Non-pigmented ciliary epithelial cell (primary cell): ENCODE measurements at regions not wholly inside any gene's neighbourhood (a gene's known extent, or its start where the extent isn't known, plus 50 kb on each side); places are given as distances from the start of the nearest gene placed in this dataset.
"Not testable (repeated sequence)": the region's sequence is repeated elsewhere in the genome, so short reads cannot be mapped to it uniquely, and the experiment has no call there.

Source experiments
- DNase-seq: peaks from one replicate; pipeline ENCODE4 v3.0.0-alpha.2; 2010; ENCODE audit warnings: low read depth

DNA sequence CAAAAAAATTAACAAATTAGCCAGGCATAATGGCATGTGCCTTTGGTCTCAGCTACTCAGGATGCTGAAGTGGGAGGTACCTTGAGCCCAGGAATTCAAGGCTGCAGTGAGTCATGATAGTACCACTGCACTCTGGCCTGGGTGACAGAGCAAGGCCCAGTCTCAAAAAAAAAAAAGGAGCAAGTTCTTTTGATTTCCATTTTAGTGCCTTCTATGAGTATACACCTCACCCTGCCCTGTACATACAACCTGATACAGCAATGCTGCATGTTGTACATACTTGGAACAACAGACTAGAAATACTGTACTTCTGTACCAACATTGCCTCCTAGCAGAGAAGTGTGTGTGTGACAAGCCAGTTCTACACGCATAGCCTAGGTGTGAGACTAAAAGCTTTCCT, 97.3 kb upstream of the CARMIL1 start:
- DNase-seq: no peak

DNA sequence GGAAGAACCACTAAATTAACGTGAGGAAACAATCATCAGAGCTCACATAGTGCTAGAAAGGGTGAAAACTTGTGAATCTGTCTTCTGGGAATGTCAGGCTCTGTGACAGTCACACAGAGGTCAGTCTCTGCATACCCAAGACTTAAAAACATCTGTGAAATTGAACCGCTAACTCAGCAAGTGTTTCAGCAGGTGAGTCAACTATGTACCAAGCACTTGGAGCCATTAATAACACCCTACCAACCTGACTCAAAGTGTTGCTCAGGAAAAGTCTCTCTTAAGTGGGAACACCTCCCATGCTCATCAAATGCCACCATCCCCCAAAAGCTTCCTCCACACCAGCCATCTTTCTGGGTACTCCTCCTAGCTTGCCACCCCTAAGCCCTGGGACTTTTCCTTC, 92.3 kb upstream of the CARMIL1 start:
- DNase-seq: no peak

DNA sequence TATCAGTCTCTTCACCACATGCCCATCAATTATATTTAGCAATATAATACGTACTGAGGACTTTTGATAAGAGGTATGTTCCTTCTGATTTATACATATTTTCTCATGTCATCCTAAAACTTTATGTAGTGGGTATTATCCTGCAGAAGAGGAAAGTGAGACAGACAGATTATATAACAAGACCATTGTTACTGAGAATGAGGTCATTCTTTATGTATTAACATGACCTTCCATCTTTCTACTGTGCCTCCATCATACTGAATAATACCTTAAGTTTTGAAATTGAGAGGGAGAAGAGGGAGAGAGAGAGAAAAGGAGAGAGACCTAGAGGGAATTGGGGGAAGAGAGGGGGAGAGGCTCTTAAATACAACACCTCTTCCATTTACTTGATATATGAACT, 90.9 kb upstream of the CARMIL1 start:
- DNase-seq: no peak

DNA sequence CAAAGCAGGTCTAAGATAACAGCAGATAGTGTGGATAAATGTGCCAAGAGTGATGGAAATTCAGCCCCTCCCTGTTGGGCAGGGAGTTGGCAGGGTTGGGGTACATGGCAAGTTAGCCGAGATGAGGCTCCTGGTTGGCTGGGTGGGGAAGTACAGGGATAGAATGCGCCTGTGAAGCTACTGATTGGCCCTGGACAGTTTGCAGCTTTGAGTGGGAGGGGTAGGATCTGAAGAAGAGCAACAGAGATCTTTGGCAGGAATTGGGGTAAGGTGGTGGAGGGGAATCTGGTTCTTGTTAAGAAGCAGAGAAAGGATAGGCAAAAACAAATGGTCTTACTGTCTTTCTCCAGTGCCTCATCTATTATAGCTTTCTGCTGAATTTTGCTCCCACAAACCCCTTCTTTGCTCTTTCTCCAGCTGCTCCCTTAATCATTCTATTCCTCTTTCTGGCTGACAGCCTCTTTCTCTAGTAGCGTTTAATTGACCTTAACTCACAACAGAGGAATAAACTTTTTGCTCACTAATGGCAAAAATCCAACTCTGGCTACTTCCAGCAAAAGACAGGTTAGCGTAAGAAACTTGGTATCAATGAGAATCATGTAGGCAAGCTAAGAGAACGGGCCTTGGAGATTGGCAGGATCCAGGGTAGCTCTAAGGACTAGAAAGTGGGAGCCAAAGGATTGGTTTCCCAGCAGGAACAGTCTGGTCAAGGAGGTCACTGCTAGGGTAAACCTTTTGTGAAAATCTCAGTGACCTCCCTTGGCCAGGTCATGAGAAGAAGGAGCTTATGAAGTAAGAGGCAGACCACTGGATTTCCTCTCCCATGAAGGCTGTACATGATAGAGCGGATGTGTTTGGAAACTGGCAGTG, 86.3 kb upstream of the CARMIL1 start:
- no peak for DNase-seq

DNA sequence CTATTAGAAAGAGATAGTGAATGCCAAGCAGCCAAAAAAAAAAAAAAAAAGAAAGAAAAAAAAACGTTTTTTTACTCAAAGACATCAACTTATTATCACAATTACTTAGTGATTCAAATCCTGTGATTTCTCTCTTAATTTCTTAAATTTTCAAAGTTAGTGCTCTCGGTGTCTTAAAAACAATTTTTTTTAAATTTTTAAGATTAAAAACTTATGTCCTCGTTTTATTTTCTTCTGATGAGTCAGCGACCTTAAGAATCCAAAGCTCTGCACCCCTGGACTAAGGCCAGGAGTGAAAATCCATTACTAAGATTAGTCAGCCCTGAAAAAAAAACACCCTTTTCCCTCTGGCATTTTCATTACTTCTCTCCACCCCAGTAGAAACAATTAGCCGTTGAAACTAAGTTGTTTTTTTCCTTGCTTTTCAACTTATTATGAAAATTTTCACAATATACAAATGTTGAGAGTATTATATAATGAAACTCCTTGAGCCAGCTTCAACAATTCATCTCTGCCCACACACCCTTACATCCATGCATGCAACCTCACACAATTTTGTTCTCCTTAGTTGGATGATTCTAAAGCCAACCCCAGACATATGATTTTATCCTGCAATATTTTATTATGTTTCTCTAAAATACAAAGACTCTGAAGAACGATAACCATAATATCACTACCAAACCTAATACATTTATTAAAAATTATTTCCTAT, 85.6 kb upstream of the CARMIL1 start:
- DNase-seq: peak; percentile 86

DNA sequence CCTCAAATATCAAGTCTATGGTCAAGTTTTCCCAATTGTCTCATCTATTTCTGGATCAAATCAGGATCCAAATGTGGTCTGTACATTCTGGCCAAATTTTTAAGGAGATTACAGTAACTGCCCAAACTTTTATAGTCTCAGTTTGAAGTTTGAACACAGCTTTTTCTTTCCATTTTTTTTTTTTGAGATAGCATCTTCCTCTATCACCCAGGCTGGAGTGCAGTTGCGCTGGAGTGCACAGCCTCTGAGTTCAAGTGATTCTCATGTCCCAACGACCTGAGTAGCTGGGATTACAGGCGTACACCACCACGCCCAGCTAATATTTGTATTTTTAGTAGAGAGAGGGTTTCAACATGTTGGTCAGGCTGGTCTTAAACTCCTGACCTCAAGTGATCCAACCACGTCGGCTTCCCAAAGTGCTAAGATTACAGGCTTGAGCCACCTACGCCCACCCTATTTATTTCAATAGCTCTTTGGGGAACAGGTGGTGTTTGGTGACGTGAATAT, 84.9 kb upstream of the CARMIL1 start:
- DNase-seq: no peak

DNA sequence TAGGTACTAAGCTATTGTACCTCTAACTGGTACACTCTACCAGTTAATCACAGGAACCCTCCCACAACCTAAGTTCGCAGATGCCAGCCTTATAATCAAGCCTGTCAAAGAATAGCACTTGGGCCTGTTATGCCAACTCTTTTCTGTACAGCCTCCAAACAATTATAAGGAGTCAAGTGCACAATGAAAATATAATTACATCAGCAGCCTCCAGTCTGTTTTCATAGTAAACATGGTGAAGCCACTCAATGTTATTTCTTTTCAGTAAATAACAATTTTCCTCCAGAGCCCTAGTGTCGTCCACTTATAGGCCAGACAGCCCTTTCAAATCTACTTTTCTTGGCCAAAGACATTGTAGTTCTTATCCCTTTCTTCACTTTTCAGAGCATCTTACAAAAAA, 82.7 kb upstream of the CARMIL1 start:
- no peak for DNase-seq

DNA sequence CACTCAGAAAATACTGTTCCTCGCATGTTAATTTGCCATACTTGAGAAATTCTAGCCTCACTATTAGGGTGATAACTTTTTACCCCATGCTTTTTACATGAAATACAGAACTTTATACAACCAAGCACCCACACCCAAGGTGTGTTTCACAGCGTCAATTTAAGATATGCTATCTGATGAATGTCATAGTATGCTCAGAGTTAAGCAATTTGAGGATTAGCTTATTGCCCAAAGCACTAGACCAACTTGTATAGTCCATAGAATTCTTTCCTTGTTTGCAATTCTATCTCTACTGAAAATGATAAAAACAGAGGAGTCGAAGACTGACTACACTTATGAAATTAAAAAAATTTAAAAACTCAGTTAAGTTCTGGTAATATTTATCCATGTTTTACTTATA, 82.1 kb upstream of the CARMIL1 start:
- no peak for DNase-seq

DNA sequence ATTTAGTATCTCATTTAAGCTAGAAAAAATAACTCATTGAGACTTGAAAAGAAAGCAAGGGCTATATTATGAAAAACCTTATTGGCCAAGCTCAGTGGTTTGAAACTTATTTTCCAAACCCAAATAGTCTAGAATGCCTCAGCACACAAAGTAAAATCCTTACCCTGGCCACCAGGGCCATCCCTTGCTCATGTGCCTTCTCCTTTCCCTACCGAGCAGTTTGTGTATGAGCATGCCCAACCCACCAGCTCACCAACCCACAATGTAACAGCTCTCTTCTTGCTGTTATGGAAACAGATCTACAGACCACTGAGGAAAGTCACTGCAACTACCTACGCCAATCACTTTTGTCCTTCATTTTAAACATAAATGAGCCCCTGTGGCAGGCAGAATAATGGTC, 79.6 kb upstream of the CARMIL1 start:
- no peak for DNase-seq

DNA sequence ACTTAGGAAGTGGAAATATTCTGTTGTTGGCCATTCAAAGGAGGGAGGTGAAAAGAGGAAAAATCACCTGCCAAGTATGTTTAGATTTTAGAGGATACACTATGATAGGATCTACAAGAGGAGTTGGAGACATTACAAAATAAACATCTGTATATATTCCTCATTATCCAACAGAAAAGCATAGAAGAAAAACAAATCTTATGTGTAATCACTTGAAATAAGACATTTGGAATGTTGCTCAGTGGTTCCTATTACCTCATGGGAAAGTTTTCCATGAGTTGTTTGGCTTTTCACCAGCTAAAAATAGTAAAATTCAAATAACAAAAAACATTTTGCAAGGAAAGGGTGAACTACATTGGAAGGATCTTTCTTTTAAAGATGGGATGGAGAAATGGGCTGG, 76.7 kb upstream of the CARMIL1 start:
- DNase-seq: peak; percentile 64

DNA sequence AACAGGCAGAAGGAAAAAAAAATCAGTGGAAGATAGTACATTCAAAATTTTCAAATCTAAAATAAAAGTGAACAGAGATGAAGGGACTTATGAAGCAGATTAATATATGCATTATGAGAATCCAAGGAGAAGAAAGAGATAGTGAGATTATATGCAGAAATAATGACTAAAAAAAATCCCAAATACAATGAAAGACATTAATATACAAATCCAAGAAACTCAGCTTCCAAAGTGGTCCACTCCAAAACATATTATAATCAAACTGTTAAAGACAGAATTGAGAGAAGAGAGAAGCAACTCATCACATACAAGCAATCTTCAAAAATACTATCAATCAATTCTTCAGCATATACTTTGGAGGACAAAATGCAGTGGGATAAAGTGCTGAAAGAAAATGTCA, 73.5 kb upstream of the CARMIL1 start:
- DNase-seq: no peak

DNA sequence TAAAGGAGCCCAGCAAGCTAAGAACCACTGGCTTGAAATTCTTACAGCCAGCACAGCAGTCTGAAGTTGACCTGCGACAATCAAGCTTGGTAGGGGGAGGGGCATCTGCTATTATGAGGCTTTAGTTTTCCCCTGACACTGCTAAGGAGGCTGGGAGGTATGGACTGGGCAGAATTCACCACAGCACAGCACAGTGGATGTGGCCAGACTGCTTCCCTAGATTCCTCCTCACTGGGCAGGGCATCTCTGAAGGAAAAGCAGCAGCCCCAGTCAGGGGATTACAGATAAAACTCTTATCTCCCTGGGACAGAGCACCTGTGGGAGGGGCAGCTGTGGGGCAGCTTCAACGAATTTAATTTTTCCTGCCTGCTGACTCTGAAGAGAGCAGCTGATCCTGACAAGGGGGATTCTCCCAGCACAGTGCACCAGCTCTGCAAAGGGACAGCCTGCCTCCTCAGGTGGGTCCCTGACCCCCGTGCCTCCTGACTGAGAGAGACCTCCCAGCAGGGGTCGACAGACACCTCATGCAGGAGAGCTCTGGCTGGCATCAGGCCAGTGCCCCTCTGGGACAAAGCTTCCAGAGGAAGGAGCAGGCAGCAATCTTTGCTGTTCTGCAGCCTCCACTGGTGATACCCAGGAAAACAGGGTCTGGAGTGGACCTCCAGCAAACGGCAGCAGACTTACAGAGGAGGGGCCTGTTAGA, 71.6 kb upstream of the CARMIL1 start:
- DNase-seq: not testable (repeated sequence)

DNA sequence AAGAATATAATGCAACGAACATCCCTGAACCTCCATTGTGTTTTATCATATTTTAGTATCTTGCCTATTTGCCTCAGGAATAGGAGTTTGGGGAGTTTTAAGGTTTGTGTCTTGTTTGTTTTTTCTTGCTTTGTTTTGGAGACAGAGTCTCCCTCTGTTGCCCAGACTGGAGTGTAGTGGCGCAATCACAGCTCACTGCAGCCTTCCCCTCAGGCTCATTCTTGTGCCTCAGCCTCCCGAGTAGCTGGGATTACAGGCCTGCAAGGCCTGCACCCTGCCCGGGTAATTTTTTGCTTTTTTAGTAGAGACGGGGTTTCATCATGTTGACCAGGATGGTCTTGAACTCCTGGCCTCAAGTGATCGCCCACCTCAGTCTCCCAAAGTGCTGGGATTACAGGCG, 63.3 kb upstream of the CARMIL1 start:
- DNase-seq: no peak

DNA sequence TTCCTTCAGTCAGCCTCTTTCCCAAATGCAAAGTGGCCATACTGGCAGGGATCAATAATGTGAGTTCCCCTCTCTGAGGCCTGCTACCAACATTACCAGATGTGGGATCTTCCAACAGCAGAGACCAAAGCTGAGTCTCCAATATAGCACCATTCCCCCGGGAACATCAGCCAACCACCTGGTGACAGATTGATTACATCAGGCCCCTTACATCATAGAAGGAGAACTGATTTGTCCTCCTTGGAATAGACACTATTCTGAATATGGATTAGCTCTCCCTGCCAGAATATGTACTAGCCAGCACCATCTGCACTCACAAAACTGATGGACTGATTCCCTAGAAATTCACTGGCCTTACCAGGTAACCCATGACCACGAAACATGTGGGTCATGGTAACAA, 61.9 kb upstream of the CARMIL1 start:
- no peak for DNase-seq

DNA sequence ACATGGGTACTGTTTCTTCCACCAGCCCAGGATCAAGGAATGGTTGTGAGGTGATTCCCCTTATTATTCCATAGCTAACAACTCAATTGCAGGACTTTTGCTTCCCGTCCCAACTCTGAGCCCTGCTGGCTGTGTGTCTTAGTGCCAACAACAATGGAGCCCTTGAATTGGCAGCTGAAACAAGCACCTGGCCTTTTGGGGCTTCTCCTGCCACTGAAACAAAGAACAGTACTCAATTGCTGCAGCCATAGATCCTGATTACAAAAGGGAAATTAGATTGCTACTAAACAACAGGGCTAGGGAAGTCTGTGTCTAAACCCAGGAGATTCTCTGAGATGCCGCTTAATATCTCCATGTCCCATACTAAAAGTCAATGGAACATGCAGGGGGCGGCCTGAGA, 61.3 kb upstream of the CARMIL1 start:
- DNase-seq: no peak

DNA sequence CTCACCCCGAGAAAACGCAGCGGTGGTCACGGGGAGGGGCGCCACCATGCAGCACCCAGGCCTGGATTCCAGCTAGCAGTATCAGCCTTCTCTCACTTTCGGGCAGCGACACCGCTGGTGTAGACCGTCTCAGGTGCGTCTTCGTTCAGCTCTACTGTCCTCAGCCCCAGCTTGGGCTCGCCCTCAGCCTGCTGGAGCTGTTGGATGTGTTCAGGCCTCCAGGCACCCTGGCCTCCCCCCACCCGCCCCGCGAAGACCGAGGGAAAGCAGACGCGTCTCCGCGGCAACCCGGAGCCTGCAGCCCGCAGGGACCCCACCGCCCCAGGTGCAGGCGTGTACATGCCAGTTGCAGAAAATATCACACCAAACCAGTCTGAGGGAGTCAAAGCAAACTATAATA, 60.8 kb upstream of the CARMIL1 start:
- no peak for DNase-seq

DNA sequence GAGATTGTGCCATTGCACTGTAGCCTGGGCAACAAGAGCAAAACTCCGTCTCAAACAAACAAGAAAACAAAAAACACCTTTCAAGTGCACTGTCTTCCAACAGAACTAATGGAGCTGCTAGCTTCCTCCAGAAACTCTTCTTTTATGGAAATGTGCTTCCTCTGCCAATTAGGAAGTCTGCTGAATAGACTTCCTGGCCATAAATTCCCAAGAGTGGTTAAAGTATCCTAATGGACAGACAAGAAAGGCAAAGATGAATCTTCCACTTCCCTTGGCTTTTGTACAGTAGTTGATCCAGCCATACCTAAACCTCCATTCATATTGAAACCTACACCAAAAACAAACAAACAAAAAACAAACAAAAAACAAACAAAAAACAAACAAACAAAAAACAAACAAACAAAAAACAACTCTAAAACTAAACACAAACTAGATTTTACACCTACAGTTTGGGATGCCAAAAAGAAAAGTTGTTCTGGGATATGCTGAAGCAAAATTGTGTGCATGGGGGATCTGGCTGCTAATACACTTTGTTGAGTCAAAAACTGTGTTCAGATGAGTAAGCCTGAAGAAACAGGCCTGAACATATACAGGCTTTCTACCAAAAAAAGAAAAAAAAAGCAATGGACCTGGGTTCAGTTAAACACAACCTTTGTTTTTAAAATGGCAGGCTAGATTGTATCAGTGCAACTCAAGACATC, 59.8 kb upstream of the CARMIL1 start:
- no peak for DNase-seq

DNA sequence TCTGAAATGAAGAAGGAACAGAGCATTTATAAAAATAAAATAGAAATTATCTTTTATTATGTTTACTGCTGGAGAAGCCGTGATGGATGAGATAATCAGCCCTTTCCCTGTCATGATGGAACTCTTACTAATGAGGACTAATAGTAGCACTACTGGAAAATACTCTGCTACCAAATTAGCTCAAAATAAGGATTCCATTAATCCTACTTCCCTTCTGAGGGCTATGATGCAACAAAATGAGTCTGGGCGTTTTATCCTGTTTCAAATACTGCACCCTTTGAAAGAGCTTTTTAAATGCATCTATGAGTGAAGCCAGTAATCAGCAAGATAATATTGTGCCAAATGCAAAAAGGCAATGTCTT, 59.3 kb upstream of the CARMIL1 start:
- no peak for DNase-seq

DNA sequence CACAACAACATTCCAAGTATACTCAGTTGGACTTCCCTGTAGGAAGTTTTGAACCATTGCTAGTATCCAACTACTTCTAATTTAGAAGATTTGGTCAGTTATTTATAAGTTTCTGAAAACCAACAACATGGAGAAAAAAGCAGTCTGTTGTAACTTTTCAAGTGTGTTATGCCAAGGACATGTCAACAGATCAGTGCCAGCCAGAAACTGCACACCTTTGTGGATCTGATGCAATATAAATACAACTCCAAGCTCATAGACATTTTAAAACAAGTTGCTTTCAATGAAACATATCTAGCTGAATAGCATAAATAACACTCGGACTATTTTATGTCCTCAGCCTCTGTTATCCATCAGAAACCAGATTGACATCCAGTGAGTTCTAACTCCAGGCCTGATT, 58.3 kb upstream of the CARMIL1 start:
- no peak for DNase-seq

DNA sequence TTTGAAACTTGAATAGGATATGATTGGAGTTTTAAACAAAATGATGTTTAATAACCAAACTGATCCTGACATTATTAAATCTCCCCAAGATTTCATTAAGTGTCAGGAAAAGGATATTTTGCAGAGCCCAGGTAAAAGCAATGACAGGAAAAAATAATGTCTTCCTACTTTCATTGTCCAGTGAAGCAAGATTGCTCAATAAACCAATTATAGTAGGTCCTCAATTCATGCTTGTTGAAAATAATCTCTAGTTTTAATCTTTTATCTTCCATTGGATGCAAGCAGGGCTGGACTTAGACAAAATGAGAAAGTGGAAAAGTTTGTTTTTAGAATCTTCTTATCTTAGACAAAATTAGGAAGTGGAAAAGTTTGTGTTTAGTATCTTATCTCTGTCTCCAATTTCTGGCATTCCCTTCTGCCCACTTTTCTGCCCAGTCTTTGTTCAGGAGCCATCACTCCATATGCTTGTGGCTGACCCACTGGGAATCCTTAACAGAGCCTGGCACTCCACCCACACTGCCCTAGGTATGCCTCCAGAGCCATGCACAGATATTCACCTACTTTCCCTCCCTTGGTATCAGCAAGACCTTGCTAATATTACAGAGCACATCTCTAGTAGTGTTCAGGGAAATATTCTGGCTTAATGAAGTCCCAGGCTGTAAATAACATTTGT, 57.0 kb upstream of the CARMIL1 start:
- no peak for DNase-seq

DNA sequence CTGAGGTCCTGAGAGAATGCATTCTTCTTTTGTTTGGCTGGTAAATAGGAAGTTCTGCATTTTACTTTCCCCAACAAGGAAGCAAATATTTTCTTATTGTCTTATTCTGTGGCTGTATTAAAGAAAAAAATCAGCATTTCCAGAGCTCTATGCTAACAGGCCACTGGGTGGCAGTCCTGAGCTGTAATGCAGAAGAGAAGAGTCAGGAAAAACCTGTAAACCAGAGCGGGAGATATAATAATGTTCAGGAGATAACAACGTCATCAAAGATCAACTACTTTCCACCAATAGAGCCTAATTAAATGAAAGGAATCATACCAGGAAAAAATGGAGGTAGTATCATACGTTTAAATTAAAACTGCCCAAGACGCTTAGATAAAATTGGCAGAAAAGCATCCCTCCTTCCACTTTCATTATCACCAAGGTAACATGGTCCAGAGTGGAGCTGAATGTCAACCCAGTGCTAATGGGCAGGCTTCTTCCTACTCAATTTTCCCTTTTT, 55.6 kb upstream of the CARMIL1 start:
- DNase-seq: no peak

DNA sequence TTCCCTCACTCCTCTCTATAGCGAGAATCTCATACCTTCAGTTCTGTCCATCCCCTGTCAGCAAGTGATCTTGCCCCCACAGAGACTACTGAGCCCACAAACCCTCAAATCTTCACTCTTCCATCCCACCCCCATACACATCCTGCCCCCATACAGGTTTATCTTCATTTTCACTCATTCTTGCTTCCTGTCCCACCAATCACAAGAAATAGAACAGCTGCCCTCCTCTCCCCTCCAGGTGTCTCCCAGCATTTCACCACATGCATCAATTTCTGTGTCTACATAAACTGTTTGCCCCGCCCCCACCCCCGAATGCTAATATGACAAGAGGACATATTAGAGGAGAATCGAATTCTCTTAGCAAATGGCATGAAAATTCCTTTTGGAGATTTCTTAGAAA, 54.9 kb upstream of the CARMIL1 start:
- DNase-seq: no peak
